H9 (cell line): ENCODE measurements at regions not wholly inside any gene's neighbourhood (a gene's known extent, or its start where the extent isn't known, plus 50 kb on each side); places are given as distances from the start of the nearest gene placed in this dataset.

Source experiments
- DNase-seq: peaks from one replicate; pipeline ENCODE4 v3.0.0-alpha.2; 2017
- H2AFZ ChIP-seq: one replicate; pipeline ENCODE4 v1.6.1; 2013; ENCODE audit warnings: mild to moderate bottlenecking, low read length, control low read depth, moderate library complexity
- H2AK5ac ChIP-seq: 2 replicates; pipeline ENCODE4 v1.6.1; 2013; ENCODE audit warnings: low read length, control low read depth, mixed read lengths; ENCODE audit not compliant: insufficient read length
- H2BK120ac ChIP-seq: one replicate; pipeline ENCODE4 v1.6.1; 2013; ENCODE audit warnings: low read depth, mild to moderate bottlenecking, low read length, control low read depth, inconsistent platforms; ENCODE audit not compliant: poor library complexity, severe bottlenecking
- H2BK12ac ChIP-seq: 2 replicates; pipeline ENCODE4 v1.6.1; 2013; ENCODE audit warnings: low read length, control low read depth, mixed read lengths, low read depth; ENCODE audit not compliant: insufficient read length
- H2BK15ac ChIP-seq: 2 replicates; pipeline ENCODE4 v1.6.1; 2013; ENCODE audit warnings: low read depth, low read length, control low read depth
- H2BK20ac ChIP-seq: one replicate; pipeline ENCODE4 v1.6.1; 2013; ENCODE audit warnings: low read depth, mild to moderate bottlenecking, low read length, control low read depth, inconsistent platforms; ENCODE audit not compliant: poor library complexity, severe bottlenecking
- H2BK5ac ChIP-seq: 2 replicates; pipeline ENCODE4 v1.6.1; 2013; ENCODE audit warnings: low read length, control low read depth, mixed read lengths; ENCODE audit not compliant: insufficient read length
- H3K14ac ChIP-seq: 2 replicates; pipeline ENCODE4 v1.6.1; 2013; ENCODE audit warnings: low read length, control low read depth; ENCODE audit not compliant: insufficient read depth
- H3K18ac ChIP-seq: 2 replicates; pipeline ENCODE4 v1.6.1; 2013; ENCODE audit warnings: low read depth, mild to moderate bottlenecking, mixed read lengths, low read length, control low read depth; ENCODE audit not compliant: insufficient read length
- H3K23ac ChIP-seq: 2 replicates; pipeline ENCODE4 v1.6.1; 2013; ENCODE audit warnings: low read length, control low read depth, mixed read lengths, low read depth; ENCODE audit not compliant: insufficient read length
- H3K23me2 ChIP-seq: 2 replicates; pipeline ENCODE4 v1.6.1; 2013; ENCODE audit warnings: low read depth, mild to moderate bottlenecking, mixed read lengths, low read length, control low read depth; ENCODE audit not compliant: insufficient read length, poor library complexity, severe bottlenecking
- H3K27ac ChIP-seq: 2 replicates; pipeline ENCODE4 v1.5.1; 2013; ENCODE audit warnings: low read length, control low read depth, mixed read lengths, low read depth; ENCODE audit not compliant: insufficient read length
- H3K27me3 ChIP-seq: 2 replicates; pipeline ENCODE4 v1.6.1; 2013; ENCODE audit warnings: low read length, control low read depth, inconsistent platforms; ENCODE audit not compliant: insufficient read depth
- H3K4ac ChIP-seq: 2 replicates; pipeline ENCODE4 v1.6.1; 2013; ENCODE audit warnings: low read depth, mild to moderate bottlenecking, control low read depth, inconsistent platforms, low read length, moderate library complexity
- H3K4me1 ChIP-seq: 2 replicates; pipeline ENCODE4 v1.6.1; 2013; ENCODE audit warnings: low read length, control low read depth, inconsistent platforms; ENCODE audit not compliant: insufficient read depth
- H3K4me2 ChIP-seq: 2 replicates; pipeline ENCODE4 v1.6.1; 2013; ENCODE audit warnings: low read length, control low read depth, mixed read lengths; ENCODE audit not compliant: insufficient read length, insufficient read depth
- H3K56ac ChIP-seq: 2 replicates; pipeline ENCODE4 v1.6.1; 2013; ENCODE audit warnings: low read depth, mild to moderate bottlenecking, mixed read lengths, low read length, control low read depth; ENCODE audit not compliant: insufficient read length
- H3K79me1 ChIP-seq: 2 replicates; pipeline ENCODE4 v1.6.1; 2013; ENCODE audit warnings: low read depth, mild to moderate bottlenecking, moderate library complexity, low read length, control low read depth, inconsistent platforms; ENCODE audit not compliant: insufficient read depth, poor library complexity, severe bottlenecking
- H3K79me2 ChIP-seq: 2 replicates; pipeline ENCODE4 v1.6.1; 2013; ENCODE audit warnings: low read length, control low read depth, inconsistent platforms; ENCODE audit not compliant: insufficient read depth
- H3K9ac ChIP-seq: 2 replicates; pipeline ENCODE4 v1.6.1; 2013; ENCODE audit warnings: low read length, control low read depth, mixed read lengths; ENCODE audit not compliant: insufficient read length; ENCODE audit errors: extremely low read depth
- H3K9me3 ChIP-seq: one replicate; pipeline ENCODE4 v1.6.1; 2013; ENCODE audit warnings: low read depth, low read length, inconsistent platforms; ENCODE audit not compliant: control insufficient read depth
- H3T11ph ChIP-seq: one replicate; pipeline ENCODE4 v1.6.1; 2013; ENCODE audit warnings: mild to moderate bottlenecking, low read length, control low read depth, inconsistent platforms
- H4K20me1 ChIP-seq: one replicate; pipeline ENCODE4 v1.6.1; 2013; ENCODE audit not compliant: control insufficient read depth, insufficient read length, insufficient read depth
- H4K5ac ChIP-seq: 2 replicates; pipeline ENCODE4 v1.6.1; 2013; ENCODE audit warnings: low read depth, mild to moderate bottlenecking, mixed read lengths, low read length, control low read depth; ENCODE audit not compliant: insufficient read length
- H4K8ac ChIP-seq: replicated peaks from 2 replicates; pipeline ENCODE4 v1.6.1; 2013; ENCODE audit warnings: low read length, control low read depth, mixed read lengths, low read depth; ENCODE audit not compliant: insufficient read length
- H4K91ac ChIP-seq: 2 replicates; pipeline ENCODE4 v1.6.1; 2013; ENCODE audit warnings: low read depth, mild to moderate bottlenecking, moderate library complexity, mixed read lengths, low read length, control low read depth; ENCODE audit not compliant: insufficient read length
- H3K27ac Mint-ChIP-seq, 3 experiments: 2 replicates in 2 of 3; 3 replicates in 1 of 3; pipeline ENCODE4 v1.8.0; 2020 to 2021; ENCODE audit warnings: mixed read lengths in 3 of 3, mild to moderate bottlenecking in 1 of 3, moderate library complexity in 1 of 3
- H3K27me3 Mint-ChIP-seq: 2 replicates; pipeline ENCODE4 v1.8.0; 2021; ENCODE audit warnings: low read depth, mild to moderate bottlenecking, moderate library complexity, mixed read lengths
- H3K36me3 Mint-ChIP-seq, 3 experiments: 2 replicates in 2 of 3; 3 replicates in 1 of 3; pipeline ENCODE4 v1.8.0; 2020 to 2021; ENCODE audit warnings: low read depth in 3 of 3, mixed read lengths in 3 of 3; ENCODE audit not compliant: insufficient read depth in 1 of 3
- H3K4me1 Mint-ChIP-seq, 2 experiments: 2 replicates each; pipeline ENCODE4 v1.8.0; 2020; ENCODE audit warnings: mixed read lengths in 2 of 2
- H3K4me3 Mint-ChIP-seq, 2 experiments: 2 replicates in 1 of 2; 3 replicates in 1 of 2; pipeline ENCODE4 v1.8.0; 2020 to 2021; ENCODE audit warnings: mild to moderate bottlenecking in 2 of 2, mixed read lengths in 2 of 2, moderate library complexity in 1 of 2
- H3K9me3 Mint-ChIP-seq, 2 experiments: 2 replicates in 1 of 2; 3 replicates in 1 of 2; pipeline ENCODE4 v1.8.0; 2020; ENCODE audit warnings: mild to moderate bottlenecking in 2 of 2, mixed read lengths in 2 of 2, moderate library complexity in 1 of 2
- CTCF ChIP-seq: fragments of 200-600 bp; sonication (generic); conservative IDR thresholded peaks from 3 replicates; pipeline ENCODE4 v1.8.0; 2021; ENCODE audit warnings: antibody characterized with exemption, mild to moderate bottlenecking

GRCh38 chr1:80994934-80995333 is 805.8 kb upstream of the ADGRL2 start:
- Histone ChIP-seq H4K91ac (no peak overlapping the region), H3K4ac (no peak overlapping the region)
- DNase-seq: no peak

More at GRCh38 chr1:80994934-80995333, 805.8 kb upstream of the ADGRL2 start:
- no peaks in the 10 kb centered on the region for H3K79me2 ChIP-seq
- H4K8ac ChIP-seq: no peak overlapping the region
- no peak overlapping the region for H2AFZ ChIP-seq
- no peak overlapping the region for H3K23ac ChIP-seq
- H3K27me3 ChIP-seq: no peaks in the 10 kb centered on the region
- H3K4me1 ChIP-seq: no peaks in the 10 kb centered on the region
- TF ChIP-seq CTCF: no peak
- Mint-ChIP-seq H3K36me3 (no peaks in the 10 kb centered on the region; a peak in 1 of 7 replicates), H3K4me3 (no peak overlapping the region), H3K27me3 (no peaks in the 10 kb centered on the region), H3K4me1 (peaks cover 6 to 14% of the 10 kb centered on the region in 2 experiments), H3K27ac (no peak overlapping the region), H3K9me3 (no peaks in the 10 kb centered on the region; a peak in 1 of 5 replicates)
- no peak overlapping the region for H3K9ac ChIP-seq
- no peak overlapping the region for H2AK5ac ChIP-seq
- no peak overlapping the region for H3K18ac ChIP-seq
- H3K79me1 ChIP-seq: no peaks in the 10 kb centered on the region
- H2BK15ac ChIP-seq: no peak overlapping the region
- H3K56ac ChIP-seq: no peak overlapping the region
- H3K9me3 ChIP-seq: no peaks in the 10 kb centered on the region
- no peak overlapping the region for H2BK120ac ChIP-seq
- H2BK5ac ChIP-seq: no peak overlapping the region
- H3K4me2 ChIP-seq: no peak overlapping the region
- H4K20me1 ChIP-seq: no peaks in the 10 kb centered on the region
- no peak overlapping the region for H3K27ac ChIP-seq
- no peak overlapping the region for H2BK12ac ChIP-seq
- no peak overlapping the region for H4K5ac ChIP-seq
- no peak overlapping the region for H2BK20ac ChIP-seq
- H3K23me2 ChIP-seq: no peaks in the 10 kb centered on the region
- H3T11ph ChIP-seq: no peak overlapping the region
- no peak overlapping the region for H3K14ac ChIP-seq
